Fibroblast of lung (primary cell): ENCODE measurements at regions not wholly inside any gene's neighbourhood (a gene's known extent, or its start where the extent isn't known, plus 50 kb on each side); places are given as distances from the start of the nearest gene placed in this dataset.

Source experiments
- CTCF ChIP-seq, 2 donors: IDR thresholded peaks in 1 of 2; conservative IDR thresholded peaks in 1 of 2; 1 replicate in 1 of 2; 2 replicates in 1 of 2; pipeline ENCODE4 v1.5.1; 2011 to 2012; ENCODE audit warnings: low read length in 2 of 2, control low read depth in 1 of 2, inconsistent platforms in 1 of 2, low read depth in 1 of 2, mild to moderate bottlenecking in 1 of 2
- EZH2 ChIP-seq: IDR thresholded peaks from 2 replicates; pipeline ENCODE4 v1.5.1; 2012; ENCODE audit warnings: low read length, control low read depth, mild to moderate bottlenecking; ENCODE audit errors: missing control alignments

- TF ChIP-seq EZH2 (no peak), CTCF (conservative IDR thresholded peaks at IDR 0.05 in 1 of 2, IDR thresholded peaks at IDR 0.05 in 1 of 2; ENCODE audit: low read depth in 1 of 2, low read length in 2 of 2) (no peak)
Measured at GRCh38 chr2:215506604-215506990, 70.7 kb upstream of the FN1 start.
